SK-N-SH (cell line): ENCODE measurements at regions not wholly inside any gene's neighbourhood (a gene's known extent, or its start where the extent isn't known, plus 50 kb on each side); places are given as distances from the start of the nearest gene placed in this dataset.

Source experiments
- CTCF ChIA-PET: fragments of 300-600, 350-600 bp; formaldehyde crosslinking; extraction: SDS; loops from one replicate; lab custom pipeline; 2021; lab: Yijun Ruan, JAX
- POLR2A ChIA-PET: fragments of 350-600 bp; sonication (Branson Sonifier 250); formaldehyde crosslinking; extraction: SDS; loops from one replicate; lab custom pipeline; 2020; ENCODE audit warnings: antibody characterized with exemption, inconsistent platforms; lab: Yijun Ruan, JAX
- DNase-seq: peaks from one replicate; pipeline ENCODE4 v3.0.0; 2012
- H2AFZ ChIP-seq: fragments of 200-600 bp; sonication (generic); 2 replicates; pipeline ENCODE4 v1.8.1; 2016; ENCODE audit warnings: antibody characterized with exemption, mild to moderate bottlenecking, low read depth
- H3F3A ChIP-seq: fragments of 200-600 bp; sonication (generic); replicated peaks from 2 replicates; pipeline ENCODE3; 2016; ENCODE audit warnings: antibody characterized with exemption, mild to moderate bottlenecking; ENCODE audit not compliant: insufficient read depth
- H3K27ac ChIP-seq, 2 experiments: fragments of 200-500 bp in 1 of 2; fragments of 200-600 bp in 1 of 2; sonication (Bioruptor generic) in 1 of 2; sonication (generic), shearing (Covaris generic) in 1 of 2; 2 replicates each; pipeline versions ENCODE4 v1.5.1 to v1.6.1; 2014 to 2016; ENCODE audit warnings: low read depth in 2 of 2, inconsistent platforms in 1 of 2, low read length in 1 of 2, mild to moderate bottlenecking in 1 of 2, mixed read lengths in 1 of 2
- H3K27me3 ChIP-seq: fragments of 200-600 bp; sonication (generic), shearing (Covaris generic); 2 replicates; pipeline ENCODE4 v1.6.1; 2016; ENCODE audit warnings: mixed run types; ENCODE audit not compliant: insufficient read depth
- H3K36me3 ChIP-seq, 2 experiments: fragments of 200-500 bp in 1 of 2; fragments of 200-600 bp in 1 of 2; sonication (Bioruptor generic) in 1 of 2; sonication (generic) in 1 of 2; replicated peaks in 1 of 2; 2 replicates each; pipeline versions ENCODE3 to v1.5.1; 2014 to 2016; ENCODE audit warnings: low read length in 1 of 2, mild to moderate bottlenecking in 1 of 2; ENCODE audit not compliant: insufficient read depth in 2 of 2, control insufficient read depth in 1 of 2
- H3K4me1 ChIP-seq, 2 experiments: fragments of 200-500 bp in 1 of 2; fragments of 200-600 bp in 1 of 2; sonication (Bioruptor generic) in 1 of 2; sonication (generic), shearing (Covaris generic) in 1 of 2; 2 replicates each; pipeline versions ENCODE4 v1.5.1 to v1.6.1; 2014 to 2016; ENCODE audit warnings: low read depth in 1 of 2, low read length in 1 of 2, mixed run types in 1 of 2; ENCODE audit not compliant: insufficient read depth in 2 of 2, control insufficient read depth in 1 of 2
- H3K4me2 ChIP-seq: fragments of 200-600 bp; sonication (generic), shearing (Covaris generic); 2 replicates; pipeline ENCODE4 v1.6.1; 2017; ENCODE audit warnings: mixed run types
- H3K4me3 ChIP-seq, 2 experiments: fragments of 200-500 bp in 1 of 2; fragments of 200-600 bp in 1 of 2; sonication (Bioruptor generic) in 1 of 2; sonication (generic), shearing (Covaris generic) in 1 of 2; 2 replicates each; pipeline versions ENCODE4 v1.5.1 to v1.8.1; 2014 to 2016; ENCODE audit warnings: low read depth in 2 of 2, inconsistent platforms in 1 of 2, low read length in 1 of 2, mild to moderate bottlenecking in 1 of 2, mixed read lengths in 1 of 2, moderate library complexity in 1 of 2
- H3K79me2 ChIP-seq: fragments of 200-600 bp; sonication (generic); 2 replicates; pipeline ENCODE4 v1.8.1; 2017; ENCODE audit warnings: mild to moderate bottlenecking; ENCODE audit not compliant: insufficient read depth
- H3K9ac ChIP-seq: fragments of 200-600 bp; sonication (generic); 2 replicates; pipeline ENCODE4 v1.6.1; 2017; ENCODE audit warnings: mixed run types
- H3K9me2 ChIP-seq: fragments of 200-600 bp; sonication (generic); 2 replicates; pipeline ENCODE4 v1.6.1; 2017; ENCODE audit warnings: mixed run types
- H3K9me3 ChIP-seq: fragments of 200-600 bp; sonication (generic); 2 replicates; pipeline ENCODE4 v1.6.1; 2017; ENCODE audit warnings: mixed run types, mild to moderate bottlenecking, moderate library complexity
- H4K20me1 ChIP-seq: fragments of 200-600 bp; sonication (generic); 2 replicates; pipeline ENCODE4 v1.6.1; 2017; ENCODE audit warnings: mild to moderate bottlenecking, mixed run types; ENCODE audit not compliant: insufficient read depth
- CHD2 ChIP-seq: fragments of 150-350 bp; IDR thresholded peaks from 2 replicates; pipeline ENCODE4 v1.6.1; 2018; ENCODE audit warnings: low read length; ENCODE audit not compliant: partially characterized antibody
- ELF1 ChIP-seq: IDR thresholded peaks from 2 replicates; pipeline ENCODE4 v1.4.0; 2012
- EP300 ChIP-seq, 2 experiments: IDR thresholded peaks; 2 replicates each; pipeline versions ENCODE4 v1.4.0 to v1.6.1; 2012; ENCODE audit warnings: borderline replicate concordance in 1 of 2, low read depth in 1 of 2, low read length in 1 of 2
- EZH2phosphoT487 ChIP-seq: fragments of 200-600 bp; sonication (generic); IDR thresholded peaks from 2 replicates; pipeline ENCODE4 v1.6.1; 2017; ENCODE audit warnings: low read depth, mixed run types, mild to moderate bottlenecking, antibody characterized with exemption, moderate library complexity, borderline replicate concordance
- FOXJ3 ChIP-seq: sonication (generic); formaldehyde crosslinking; IDR thresholded peaks from 2 replicates; pipeline ENCODE4 v1.5.1; 2020; ENCODE audit warnings: mild to moderate bottlenecking, missing genetic modification reagents
- FOXM1 ChIP-seq: IDR thresholded peaks from 2 replicates; pipeline ENCODE4 v1.4.0; 2012; ENCODE audit warnings: low read depth, mild to moderate bottlenecking
- GABPA ChIP-seq: IDR thresholded peaks from 2 replicates; pipeline ENCODE4 v1.4.0; 2012; ENCODE audit warnings: low read depth, mild to moderate bottlenecking
- JUND ChIP-seq: IDR thresholded peaks from 2 replicates; pipeline ENCODE4 v1.4.0; 2012
- NFIC ChIP-seq: IDR thresholded peaks from 2 replicates; pipeline ENCODE4 v1.4.0; 2012; ENCODE audit warnings: borderline replicate concordance
- RFX5 ChIP-seq: IDR thresholded peaks from 2 replicates; pipeline ENCODE4 v1.6.1; 2012; ENCODE audit warnings: mild to moderate bottlenecking, improper control_type of control experiment, low read length
- SMC3 ChIP-seq: IDR thresholded peaks from 2 replicates; pipeline ENCODE4 v1.6.1; 2012; ENCODE audit warnings: low read depth, low read length, improper control_type of control experiment
- TAF1 ChIP-seq: IDR thresholded peaks from 2 replicates; pipeline ENCODE4 v1.6.1; 2012; ENCODE audit warnings: low read depth, mild to moderate bottlenecking, low read length, moderate library complexity, borderline replicate concordance
- TCF12 ChIP-seq: IDR thresholded peaks from 2 replicates; pipeline ENCODE4 v1.4.0; 2012
- YY1 ChIP-seq: IDR thresholded peaks from 2 replicates; pipeline ENCODE4 v1.4.0; 2012; ENCODE audit warnings: low read depth, mild to moderate bottlenecking
- WGBS: methylation state at CpG from one replicate; pipeline ENCODE4 v1.1.6; 2017; ENCODE audit warnings: low lambda C conversion rate; 5-methylcytosine and 5-hydroxymethylcytosine counted together
- TF ChIP-seq, protein P1 (sequence below): IDR thresholded peaks from 2 replicates; pipeline ENCODE4 v1.4.0; 2012; ENCODE audit warnings: low read depth, borderline replicate concordance
- TF ChIP-seq, protein P2 (sequence below): IDR thresholded peaks from 2 replicates; pipeline ENCODE4 v1.6.1; 2012; ENCODE audit warnings: mild to moderate bottlenecking, low read depth, low read length, moderate library complexity
- TF ChIP-seq, protein P3 (sequence below): IDR thresholded peaks from 2 replicates; pipeline ENCODE4 v1.4.0; 2012; ENCODE audit warnings: low read depth, borderline replicate concordance
- TF ChIP-seq, protein P4 (sequence below): IDR thresholded peaks from 2 replicates; pipeline ENCODE4 v1.4.0; 2012; ENCODE audit warnings: low read depth

DNA sequence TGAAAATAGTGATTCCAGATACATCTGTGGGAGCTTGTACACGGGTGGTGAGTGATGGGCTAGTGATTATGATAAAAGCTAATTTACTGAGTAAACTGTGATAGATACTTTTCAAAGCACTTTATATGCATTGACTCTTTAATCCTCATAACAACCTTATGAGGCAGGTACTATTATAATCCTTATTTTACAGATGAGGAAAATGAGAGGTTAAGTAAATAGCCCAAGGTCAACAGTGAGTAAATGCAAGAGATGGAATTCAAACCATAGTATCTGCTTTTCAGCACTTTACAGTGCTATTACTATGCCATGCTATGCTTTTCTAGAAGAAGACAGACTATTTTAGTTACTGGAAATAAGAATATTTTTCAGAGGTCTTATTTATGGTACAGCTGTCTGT lies 320.9 kb upstream of the CITED2 start:
- no peak overlapping the region for H3K27ac ChIP-seq
- ChIA-PET CTCF (no interaction called here), POLR2A (no interaction called here)
- no peaks in the 10 kb centered on the region for H3K27me3 ChIP-seq
- H3K9me2 ChIP-seq: no peaks in the 10 kb centered on the region; the same call in 1 of the 2 replicates
- H3K4me1 ChIP-seq: 0 out of 4 replicates have a peak, but pooled peaks cover 0 to 3% of the 10 kb centered on the region in 2 experiments
- H3K9ac ChIP-seq: no peak overlapping the region
- H3F3A ChIP-seq: no peaks in the 10 kb centered on the region
- no peak overlapping the region for H3K4me2 ChIP-seq
- DNase-seq: no peak
- no peaks in the 10 kb centered on the region for H3K9me3 ChIP-seq
- WGBS: 59% methylated on average over 1 of the region's 1 CpG
- TF ChIP-seq EZH2phosphoT487 (no peak), TAF1 (no peak), NFIC (no peak), ELF1 (no peak), FOXJ3 (CRISPR knock-in tag) (no peak), FOXM1 (no peak), TCF12 (no peak), YY1 (no peak), JUND (no peak), CHD2 (no peak), RFX5 (no peak), SMC3 (no peak), EP300 (IDR thresholded peaks at IDR 0.05; ENCODE audit: borderline replicate concordance in 1 of 2, low read depth in 1 of 2, low read length in 1 of 2) (no peak)
- TF ChIP-seq, protein P1, sequence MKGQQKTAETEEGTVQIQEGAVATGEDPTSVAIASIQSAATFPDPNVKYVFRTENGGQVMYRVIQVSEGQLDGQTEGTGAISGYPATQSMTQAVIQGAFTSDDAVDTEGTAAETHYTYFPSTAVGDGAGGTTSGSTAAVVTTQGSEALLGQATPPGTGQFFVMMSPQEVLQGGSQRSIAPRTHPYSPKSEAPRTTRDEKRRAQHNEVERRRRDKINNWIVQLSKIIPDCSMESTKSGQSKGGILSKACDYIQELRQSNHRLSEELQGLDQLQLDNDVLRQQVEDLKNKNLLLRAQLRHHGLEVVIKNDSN: no peak
- TF ChIP-seq, protein P2, sequence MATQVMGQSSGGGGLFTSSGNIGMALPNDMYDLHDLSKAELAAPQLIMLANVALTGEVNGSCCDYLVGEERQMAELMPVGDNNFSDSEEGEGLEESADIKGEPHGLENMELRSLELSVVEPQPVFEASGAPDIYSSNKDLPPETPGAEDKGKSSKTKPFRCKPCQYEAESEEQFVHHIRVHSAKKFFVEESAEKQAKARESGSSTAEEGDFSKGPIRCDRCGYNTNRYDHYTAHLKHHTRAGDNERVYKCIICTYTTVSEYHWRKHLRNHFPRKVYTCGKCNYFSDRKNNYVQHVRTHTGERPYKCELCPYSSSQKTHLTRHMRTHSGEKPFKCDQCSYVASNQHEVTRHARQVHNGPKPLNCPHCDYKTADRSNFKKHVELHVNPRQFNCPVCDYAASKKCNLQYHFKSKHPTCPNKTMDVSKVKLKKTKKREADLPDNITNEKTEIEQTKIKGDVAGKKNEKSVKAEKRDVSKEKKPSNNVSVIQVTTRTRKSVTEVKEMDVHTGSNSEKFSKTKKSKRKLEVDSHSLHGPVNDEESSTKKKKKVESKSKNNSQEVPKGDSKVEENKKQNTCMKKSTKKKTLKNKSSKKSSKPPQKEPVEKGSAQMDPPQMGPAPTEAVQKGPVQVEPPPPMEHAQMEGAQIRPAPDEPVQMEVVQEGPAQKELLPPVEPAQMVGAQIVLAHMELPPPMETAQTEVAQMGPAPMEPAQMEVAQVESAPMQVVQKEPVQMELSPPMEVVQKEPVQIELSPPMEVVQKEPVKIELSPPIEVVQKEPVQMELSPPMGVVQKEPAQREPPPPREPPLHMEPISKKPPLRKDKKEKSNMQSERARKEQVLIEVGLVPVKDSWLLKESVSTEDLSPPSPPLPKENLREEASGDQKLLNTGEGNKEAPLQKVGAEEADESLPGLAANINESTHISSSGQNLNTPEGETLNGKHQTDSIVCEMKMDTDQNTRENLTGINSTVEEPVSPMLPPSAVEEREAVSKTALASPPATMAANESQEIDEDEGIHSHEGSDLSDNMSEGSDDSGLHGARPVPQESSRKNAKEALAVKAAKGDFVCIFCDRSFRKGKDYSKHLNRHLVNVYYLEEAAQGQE: no peak
- no peak overlapping the region for H3K4me3 ChIP-seq
- no peaks in the 10 kb centered on the region for H3K79me2 ChIP-seq
- H4K20me1 ChIP-seq: no peaks in the 10 kb centered on the region
- H3K36me3 ChIP-seq: no peaks in the 10 kb centered on the region
- 0 out of 2 replicates have a peak overlapping the region, but pooled peaks have one; percentile 16 for H2AFZ ChIP-seq

DNA sequence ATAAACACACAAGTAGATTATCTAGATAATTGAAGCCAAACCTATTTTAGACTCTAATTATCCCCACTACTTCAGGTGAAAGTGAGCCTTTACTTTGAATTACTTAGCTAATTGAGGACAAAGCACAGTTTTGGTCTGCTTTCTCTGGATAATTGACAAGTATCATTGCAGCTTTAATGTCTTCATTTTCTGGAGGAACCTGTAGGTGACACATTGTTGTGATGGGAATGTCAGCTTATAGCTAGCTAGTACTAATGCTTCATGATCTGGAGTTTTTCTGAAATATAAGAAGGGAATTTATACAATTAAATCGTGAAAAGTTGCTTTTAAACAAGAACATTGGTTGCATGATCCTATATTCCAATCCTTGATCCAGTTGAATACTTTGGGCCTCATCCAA lies 319.3 kb upstream of the CITED2 start:
- Histone ChIP-seq H3K9me3 (no peaks in the 10 kb centered on the region), H3K27ac (no peak overlapping the region), H4K20me1 (no peaks in the 10 kb centered on the region), H3K4me3 (no peak overlapping the region), H3K36me3 (no peaks in the 10 kb centered on the region), H3F3A (no peaks in the 10 kb centered on the region), H2AFZ (no peak overlapping the region; the same call in 1 of the 2 replicates), H3K79me2 (no peaks in the 10 kb centered on the region), H3K9ac (no peak overlapping the region), H3K27me3 (no peaks in the 10 kb centered on the region), H3K4me1 (no peaks in the 10 kb centered on the region; a peak in 1 of 4 replicates), H3K4me2 (no peak overlapping the region), H3K9me2 (no peaks in the 10 kb centered on the region)
- TF ChIP-seq JUND (no peak), SMC3 (no peak), CHD2 (no peak), TCF12 (no peak), GABPA (no peak)
- TF ChIP-seq, protein P3, sequence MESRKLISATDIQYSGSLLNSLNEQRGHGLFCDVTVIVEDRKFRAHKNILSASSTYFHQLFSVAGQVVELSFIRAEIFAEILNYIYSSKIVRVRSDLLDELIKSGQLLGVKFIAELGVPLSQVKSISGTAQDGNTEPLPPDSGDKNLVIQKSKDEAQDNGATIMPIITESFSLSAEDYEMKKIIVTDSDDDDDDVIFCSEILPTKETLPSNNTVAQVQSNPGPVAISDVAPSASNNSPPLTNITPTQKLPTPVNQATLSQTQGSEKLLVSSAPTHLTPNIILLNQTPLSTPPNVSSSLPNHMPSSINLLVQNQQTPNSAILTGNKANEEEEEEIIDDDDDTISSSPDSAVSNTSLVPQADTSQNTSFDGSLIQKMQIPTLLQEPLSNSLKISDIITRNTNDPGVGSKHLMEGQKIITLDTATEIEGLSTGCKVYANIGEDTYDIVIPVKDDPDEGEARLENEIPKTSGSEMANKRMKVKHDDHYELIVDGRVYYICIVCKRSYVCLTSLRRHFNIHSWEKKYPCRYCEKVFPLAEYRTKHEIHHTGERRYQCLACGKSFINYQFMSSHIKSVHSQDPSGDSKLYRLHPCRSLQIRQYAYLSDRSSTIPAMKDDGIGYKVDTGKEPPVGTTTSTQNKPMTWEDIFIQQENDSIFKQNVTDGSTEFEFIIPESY: no peak
- TF ChIP-seq, protein P4, sequence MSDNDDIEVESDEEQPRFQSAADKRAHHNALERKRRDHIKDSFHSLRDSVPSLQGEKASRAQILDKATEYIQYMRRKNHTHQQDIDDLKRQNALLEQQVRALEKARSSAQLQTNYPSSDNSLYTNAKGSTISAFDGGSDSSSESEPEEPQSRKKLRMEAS: no peak
- ChIA-PET CTCF (no interaction called here), POLR2A (no interaction called here)
- no peak for DNase-seq
- WGBS: 9% methylated on average over 1 of the region's 1 CpG
